Common myeloid progenitor, CD34-positive (primary cell): ENCODE measurements at regions not wholly inside any gene's neighbourhood (a gene's known extent, or its start where the extent isn't known, plus 50 kb on each side); places are given as distances from the start of the nearest gene placed in this dataset.

Experiments used
- CTCF ChIA-PET: fragments of 350-600 bp; sonication (Branson Sonifier 250); formaldehyde crosslinking; loops from one replicate; lab custom pipeline; 2021; ENCODE audit warnings: antibody characterized with exemption; lab: Charles Lee
- POLR2A ChIA-PET: fragments of 350-600 bp; sonication (Branson Sonifier 250); formaldehyde crosslinking; loops from one replicate; lab custom pipeline; 2021; ENCODE audit warnings: antibody characterized with exemption; lab: Charles Lee
- DNase-seq, 3 donors: peaks; one replicate each; pipeline versions ENCODE4 v3.0.0 to v3.0.0-alpha.2; 2013
- H3K27ac ChIP-seq, 2 experiments: 1 replicate in 1 of 2; 2 replicates in 1 of 2; pipeline ENCODE4 v1.7.0; 2013; ENCODE audit warnings: inconsistent platforms in 2 of 2, low read length in 2 of 2, mild to moderate bottlenecking in 2 of 2, low read depth in 1 of 2, moderate library complexity in 1 of 2; ENCODE audit not compliant: severe bottlenecking in 2 of 2, insufficient read depth in 1 of 2, poor library complexity in 1 of 2
- H3K27me3 ChIP-seq, 5 experiments: replicated peaks in 2 of 5; 1 replicate in 3 of 5; 2 replicates in 2 of 5; pipeline versions ENCODE4 v1.6.1 to v1.7.0; 2013; ENCODE audit warnings: low read length in 4 of 5, mild to moderate bottlenecking in 2 of 5, moderate library complexity in 2 of 5, inconsistent platforms in 1 of 5; ENCODE audit not compliant: insufficient read depth in 5 of 5, control insufficient read depth in 4 of 5
- H3K36me3 ChIP-seq, 4 experiments: 1 replicate in 2 of 4; 2 replicates in 2 of 4; pipeline versions ENCODE4 v1.6.1 to v1.7.0; 2013; ENCODE audit warnings: low read length in 3 of 4, control low read depth in 1 of 4, mild to moderate bottlenecking in 1 of 4; ENCODE audit not compliant: control insufficient read depth in 4 of 4, insufficient read depth in 4 of 4
- H3K4me1 ChIP-seq, 4 experiments: 1 replicate in 3 of 4; 2 replicates in 1 of 4; pipeline versions ENCODE4 v1.6.1 to v1.7.1; 2013; ENCODE audit warnings: low read length in 3 of 4, mild to moderate bottlenecking in 3 of 4, control low read depth in 1 of 4, inconsistent platforms in 1 of 4, moderate library complexity in 1 of 4; ENCODE audit not compliant: control insufficient read depth in 4 of 4, insufficient read depth in 4 of 4; ENCODE audit errors: control extremely low read depth in 1 of 4
- H3K4me3 ChIP-seq, 7 experiments: 1 replicate in 4 of 7; 2 replicates in 3 of 7; pipeline versions ENCODE4 v1.5.1 to v1.7.0; 2013; ENCODE audit warnings: mild to moderate bottlenecking in 7 of 7, low read length in 6 of 7, moderate library complexity in 6 of 7, inconsistent platforms in 2 of 7, low read depth in 2 of 7, control low read depth in 1 of 7; ENCODE audit not compliant: insufficient read depth in 4 of 7, control insufficient read depth in 1 of 7; ENCODE audit errors: extremely low read depth in 1 of 7
- H3K9me3 ChIP-seq, 5 experiments: 1 replicate in 4 of 5; 2 replicates in 1 of 5; pipeline versions ENCODE4 v1.6.1 to v1.7.1; 2013; ENCODE audit warnings: low read length in 4 of 5, mild to moderate bottlenecking in 2 of 5, inconsistent platforms in 1 of 5, low read depth in 1 of 5, moderate library complexity in 1 of 5; ENCODE audit not compliant: control insufficient read depth in 4 of 5, insufficient read depth in 2 of 5; ENCODE audit errors: control extremely low read depth in 1 of 5
- WGBS: methylation state at CpG from one replicate; pipeline ENCODE4 v1.1.5; 2013; ENCODE audit not compliant: insufficient coverage; 5-methylcytosine and 5-hydroxymethylcytosine counted together

DNA sequence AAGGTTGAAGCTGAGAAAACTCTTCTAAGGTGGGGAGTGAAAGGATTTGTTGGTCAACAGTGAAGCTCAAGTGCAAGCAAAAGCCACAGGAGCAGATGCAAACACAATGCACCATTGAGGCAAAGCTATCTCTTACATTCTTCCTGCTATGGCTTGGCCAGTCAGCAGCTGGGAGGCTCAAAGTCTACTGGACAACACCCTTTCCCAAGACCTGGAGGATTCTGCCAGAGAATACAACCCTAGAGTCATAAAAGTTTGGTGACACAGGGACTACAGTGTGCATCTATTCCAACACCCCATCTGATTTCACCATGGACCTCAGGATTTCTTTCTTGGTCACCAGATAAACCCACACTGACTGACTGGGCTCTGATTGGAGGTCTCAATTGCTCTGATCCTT lies 342.0 kb downstream of the HRH4 start:
- ChIA-PET CTCF (no interaction called here), POLR2A (no interaction called here)
- no peaks in the 10 kb centered on the region for H3K4me1 ChIP-seq
- H3K4me3 ChIP-seq, result no peak overlapping the region
- H3K27ac ChIP-seq, result no peak overlapping the region
- DNase-seq, result no peak
- no peaks in the 10 kb centered on the region for H3K36me3 ChIP-seq
- H3K9me3 ChIP-seq, result peaks cover 0 to 6% (median 0%) of the 10 kb centered on the region in 5 experiments
- H3K27me3 ChIP-seq, result no peaks in the 10 kb centered on the region

DNA sequence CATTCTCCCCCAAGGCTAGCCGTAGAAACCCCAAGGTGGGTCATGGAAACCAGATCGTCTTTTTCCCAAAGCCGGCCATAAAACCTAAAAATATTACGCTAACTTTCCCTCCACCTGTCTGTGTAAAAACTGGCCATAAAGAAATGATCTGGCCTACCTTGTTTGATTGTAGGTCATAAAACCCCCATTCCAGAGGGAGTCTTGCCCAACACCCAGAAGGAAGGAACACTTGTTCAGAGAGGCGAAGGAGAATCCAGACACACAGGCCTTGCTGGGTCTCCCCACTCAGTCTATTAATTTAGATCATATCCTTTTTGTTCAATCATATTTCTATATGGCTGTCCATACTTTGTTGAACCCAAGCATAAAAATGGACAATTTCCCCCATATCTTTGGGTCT lies 344.7 kb downstream of the HRH4 start:
- Histone ChIP-seq H3K36me3 (no peaks in the 10 kb centered on the region), H3K27me3 (no peaks in the 10 kb centered on the region), H3K4me1 (no peaks in the 10 kb centered on the region), H3K9me3 (peaks cover 0 to 8% (median 0%) of the 10 kb centered on the region in 5 experiments), H3K4me3 (no peak overlapping the region), H3K27ac (no peak overlapping the region)
- DNase-seq, result no peak
- CTCF ChIA-PET, result no interaction called here
- POLR2A ChIA-PET, result no interaction called here
- 100% methylated on average over 3 of the region's 5 CpGs for WGBS

DNA sequence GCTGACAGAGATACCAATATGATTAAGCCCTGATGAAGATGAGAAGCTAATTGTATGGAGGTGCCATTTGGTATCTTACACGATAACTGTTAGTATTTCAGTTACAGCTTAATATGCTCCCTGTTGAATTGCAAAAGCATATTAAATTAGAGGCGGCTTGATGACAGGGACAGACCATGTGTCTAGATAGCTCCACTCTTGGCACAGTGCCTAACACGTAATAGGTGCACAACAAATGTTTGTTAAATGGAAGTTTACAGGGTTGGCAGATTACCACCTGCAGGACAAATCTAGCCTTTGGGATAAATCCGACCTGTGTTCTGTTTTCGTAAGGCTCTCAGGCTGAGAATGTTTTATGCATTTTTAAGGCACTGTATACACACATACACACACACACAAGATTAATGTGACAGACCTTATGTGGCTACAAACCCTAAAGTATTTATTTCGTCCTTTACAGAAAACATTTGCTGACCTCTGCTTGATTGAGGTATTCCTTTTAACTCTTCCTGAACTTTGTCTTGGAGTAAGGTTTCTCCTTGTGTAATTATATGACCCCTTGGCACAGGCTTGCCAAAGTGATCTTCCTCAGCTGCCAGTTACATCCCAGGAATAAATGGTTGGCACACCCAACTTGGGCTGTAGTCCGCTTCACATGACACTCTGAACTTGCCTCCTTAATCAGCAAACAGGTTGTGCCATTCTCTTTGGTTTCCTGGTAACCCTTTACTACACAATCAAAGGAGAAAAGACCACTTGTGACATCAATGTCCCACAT lies 348.9 kb downstream of the HRH4 start:
- Histone ChIP-seq H3K4me1 (no peaks in the 10 kb centered on the region), H3K4me3 (no peak overlapping the region), H3K36me3 (no peaks in the 10 kb centered on the region), H3K27me3 (no peaks in the 10 kb centered on the region), H3K9me3 (peaks cover 0 to 8% (median 0%) of the 10 kb centered on the region in 5 experiments), H3K27ac (no peak overlapping the region)
- ChIA-PET POLR2A (no interaction called here), CTCF (no interaction called here)
- WGBS, result 100% methylated on average over 3 of the region's 7 CpGs
- DNase-seq, result no peak

DNA sequence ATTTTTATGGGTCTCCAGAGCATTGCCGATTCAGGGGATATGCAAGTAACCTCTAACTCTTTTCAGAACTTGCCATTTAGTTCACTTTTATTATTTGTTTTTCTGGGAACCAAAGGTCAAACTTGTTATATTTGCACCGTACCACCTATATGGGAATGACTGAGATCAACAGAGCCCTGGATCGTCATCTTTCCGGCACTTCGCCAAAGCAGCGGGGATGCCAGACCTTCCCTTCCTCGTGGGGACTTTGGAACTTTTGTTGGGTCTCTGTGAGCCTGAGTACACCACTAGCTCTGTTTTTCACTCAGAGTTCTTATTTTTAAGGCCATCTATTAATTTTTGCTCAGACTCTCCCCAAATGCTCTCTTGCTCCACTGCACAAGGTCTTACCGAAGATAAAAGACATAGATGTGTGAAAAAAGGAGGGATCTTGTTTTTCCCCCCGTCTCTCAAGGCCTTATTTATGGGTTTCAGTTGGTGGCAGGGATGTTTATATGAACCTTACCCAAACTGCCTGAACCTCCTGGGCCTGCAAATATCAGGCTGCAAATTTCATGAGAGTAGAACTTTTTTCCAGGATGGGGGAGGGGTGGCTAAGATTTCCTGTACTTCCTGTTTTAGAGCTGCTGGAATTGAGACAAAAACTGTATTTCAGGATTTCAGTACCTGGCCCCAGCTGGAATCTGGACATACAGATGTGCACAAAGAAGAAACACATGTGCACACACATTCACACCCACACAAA lies 350.3 kb downstream of the HRH4 start:
- H3K27ac ChIP-seq, result no peak overlapping the region
- H3K4me3 ChIP-seq, result no peak overlapping the region
- ChIA-PET POLR2A (no interaction called here), CTCF (no interaction called here)
- 98% methylated on average over 6 of the region's 9 CpGs for WGBS
- no peaks in the 10 kb centered on the region for H3K27me3 ChIP-seq
- peaks cover 0 to 8% (median 0%) of the 10 kb centered on the region in 5 experiments for H3K9me3 ChIP-seq
- no peaks in the 10 kb centered on the region for H3K4me1 ChIP-seq
- H3K36me3 ChIP-seq, result no peaks in the 10 kb centered on the region
- no peak for DNase-seq

DNA sequence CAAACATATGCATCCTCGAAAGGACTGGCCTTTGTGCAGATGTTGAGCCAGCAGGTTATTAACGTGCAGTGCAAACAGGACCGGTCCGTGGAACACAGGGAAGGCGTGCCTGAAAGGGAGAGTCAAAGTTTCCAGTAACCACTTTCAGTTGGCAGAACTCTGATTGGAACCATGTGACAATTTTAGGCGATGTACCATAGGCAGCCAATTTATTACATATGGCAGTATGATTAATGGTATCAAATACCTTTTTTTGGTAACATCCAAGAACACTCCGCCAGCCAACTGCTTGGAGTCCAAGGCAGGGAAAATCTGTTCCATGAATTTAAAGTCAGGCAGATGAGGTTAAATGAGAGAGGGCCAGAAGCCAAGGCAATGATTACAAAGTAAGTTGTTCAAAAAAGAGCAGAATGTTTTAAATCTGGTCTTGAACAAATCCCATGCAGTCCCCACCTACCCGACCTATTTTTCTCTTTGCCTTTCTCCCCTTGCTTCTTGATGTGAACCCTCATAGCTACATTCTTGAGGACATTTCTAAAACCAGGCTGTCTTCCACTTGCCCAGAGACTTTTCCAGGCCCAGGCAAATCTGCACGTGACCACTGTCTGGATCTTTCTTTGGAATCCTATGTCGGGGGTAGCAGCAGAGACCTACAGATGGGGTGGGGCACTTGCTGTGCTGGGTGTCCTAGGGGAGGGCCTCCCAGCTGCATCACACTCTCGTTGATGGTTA lies 351.7 kb downstream of the HRH4 start:
- Histone ChIP-seq H3K36me3 (no peaks in the 10 kb centered on the region), H3K27ac (no peak overlapping the region), H3K27me3 (no peaks in the 10 kb centered on the region), H3K4me3 (no peak overlapping the region), H3K9me3 (peaks cover 0 to 8% (median 0%) of the 10 kb centered on the region in 5 experiments), H3K4me1 (no peaks in the 10 kb centered on the region)
- DNase-seq, result no peak
- ChIA-PET POLR2A (no interaction called here), CTCF (no interaction called here)
- WGBS, result 96% methylated on average over 9 of the region's 11 CpGs

DNA sequence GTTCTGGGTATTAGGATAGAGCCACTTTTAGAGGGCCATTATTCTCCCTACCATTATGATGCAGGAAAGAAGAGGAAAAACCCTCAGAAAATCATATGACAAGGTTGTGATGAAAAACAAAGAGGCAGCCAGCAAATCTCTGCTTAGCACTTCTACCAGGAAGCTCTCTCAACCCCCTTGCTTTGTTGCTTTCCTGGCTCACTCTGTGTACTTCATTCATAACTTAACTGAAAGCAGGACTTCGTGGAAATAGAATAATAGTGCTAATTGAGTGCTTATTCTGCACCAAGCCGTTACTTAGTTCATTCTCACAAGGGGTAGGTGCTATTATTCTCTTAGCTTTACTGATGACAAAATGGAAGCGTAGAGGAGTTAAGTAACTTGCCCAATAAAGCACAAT lies 354.1 kb downstream of the HRH4 start:
- Histone ChIP-seq H3K4me3 (no peak overlapping the region), H3K27ac (no peak overlapping the region), H3K27me3 (peaks cover 0 to 1% (median 0%) of the 10 kb centered on the region in 5 experiments), H3K4me1 (no peaks in the 10 kb centered on the region), H3K9me3 (no peaks in the 10 kb centered on the region), H3K36me3 (no peaks in the 10 kb centered on the region)
- no CpG with 5 or more reads among the region's 3 CpGs for WGBS
- CTCF ChIA-PET, result no interaction called here
- POLR2A ChIA-PET, result no interaction called here
- DNase-seq, result no peak

DNA sequence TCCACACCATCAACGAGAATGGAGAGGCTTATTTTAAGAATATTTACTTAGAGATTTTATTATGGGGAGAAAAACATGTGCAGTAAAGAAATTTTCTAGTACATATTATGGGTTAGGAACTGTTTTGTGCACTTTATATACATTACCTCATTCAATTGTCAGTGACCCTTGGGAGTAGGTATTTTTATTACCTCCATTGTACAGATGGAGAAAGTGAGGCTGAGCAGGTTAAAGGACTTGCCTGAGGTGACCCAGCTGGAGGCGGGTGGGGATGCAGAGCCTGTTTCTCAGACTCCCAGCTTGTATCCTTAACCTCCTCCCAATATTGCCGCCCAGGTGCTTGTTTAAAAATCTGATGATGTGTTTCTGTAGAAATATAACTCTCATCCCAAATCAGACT lies 356.7 kb downstream of the HRH4 start:
- ChIA-PET POLR2A (no interaction called here), CTCF (no interaction called here)
- Histone ChIP-seq H3K9me3 (no peaks in the 10 kb centered on the region), H3K4me1 (no peaks in the 10 kb centered on the region), H3K27ac (no peak overlapping the region), H3K36me3 (no peaks in the 10 kb centered on the region), H3K4me3 (no peak overlapping the region), H3K27me3 (peaks cover 0 to 1% (median 0%) of the 10 kb centered on the region in 5 experiments)
- no peak for DNase-seq
- no CpG with 5 or more reads among the region's 3 CpGs for WGBS
